ENCODE measurements at regions not wholly inside any gene's neighbourhood (a gene's known extent, or its start where the extent isn't known, plus 50 kb on each side); places are given as distances from the start of the nearest gene placed in this dataset.
A peak's percentile ranks its signal among the peaks of the same experiment; 100 is the strongest.

GRCh38 chr20:11371831-11372230 is 545.9 kb upstream of the BTBD3 start:
- DNase-seq (ENCODE audit: low read depth), result no peak
- no peak overlapping the region for H3K4me3 ChIP-seq (ENCODE audit: low read depth, low read length)
- no peak for TF ChIP-seq CTCF (IDR thresholded peaks at IDR 0.05; ENCODE audit: insufficient read depth, low read length)

GRCh38 chr20:11372876-11373790 is 544.6 kb upstream of the BTBD3 start:
- DNase-seq (ENCODE audit: low read depth), result peak; percentile 32
- no peak overlapping the region for H3K4me3 ChIP-seq (ENCODE audit: low read depth, low read length)
- TF ChIP-seq CTCF (IDR thresholded peaks at IDR 0.05; ENCODE audit: insufficient read depth, low read length), result no peak

- no peak overlapping the region for H3K4me3 ChIP-seq (ENCODE audit: low read depth, low read length)
- DNase-seq (ENCODE audit: low read depth), result no peak
- TF ChIP-seq CTCF (IDR thresholded peaks at IDR 0.05; ENCODE audit: insufficient read depth, low read length), result no peak
Observed at GRCh38 chr20:11375335-11375734, 542.4 kb upstream of the BTBD3 start.

GRCh38 chr20:11375966-11376365 is 541.7 kb upstream of the BTBD3 start:
- DNase-seq (ENCODE audit: low read depth), result no peak
- H3K4me3 ChIP-seq (ENCODE audit: low read depth, low read length), result no peak overlapping the region
- no peak for TF ChIP-seq CTCF (IDR thresholded peaks at IDR 0.05; ENCODE audit: insufficient read depth, low read length)

- no peak for TF ChIP-seq CTCF (IDR thresholded peaks at IDR 0.05; ENCODE audit: insufficient read depth, low read length)
- no peak for DNase-seq (ENCODE audit: low read depth)
- no peak overlapping the region for H3K4me3 ChIP-seq (ENCODE audit: low read depth, low read length)
Observed at GRCh38 chr20:11376420-11376819, 541.3 kb upstream of the BTBD3 start.

- TF ChIP-seq CTCF (IDR thresholded peaks at IDR 0.05; ENCODE audit: insufficient read depth, low read length), result no peak
- no peak overlapping the region for H3K4me3 ChIP-seq (ENCODE audit: low read depth, low read length)
- DNase-seq (ENCODE audit: low read depth), result peak; percentile 65
Observed at GRCh38 chr20:11376998-11377397, 540.7 kb upstream of the BTBD3 start.

Data from fibroblast of the aortic adventitia (primary cell).